HCT116 (cell line): ENCODE measurements at regions not wholly inside any gene's neighbourhood (a gene's known extent, or its start where the extent isn't known, plus 50 kb on each side); places are given as distances from the start of the nearest gene placed in this dataset.

ENCODE experiments used
- CBX3 ChIP-seq: IDR thresholded peaks from 2 replicates; pipeline ENCODE4 v1.6.1; 2012; ENCODE audit warnings: low read depth
- EZH2 ChIP-seq: fragments of 200-600 bp; sonication (generic); IDR thresholded peaks from 2 replicates; pipeline ENCODE4 v1.6.1; 2017; ENCODE audit warnings: antibody characterized with exemption, mixed run types
- FOSL1 ChIP-seq: IDR thresholded peaks from 2 replicates; pipeline ENCODE4 v1.6.1; 2012; ENCODE audit warnings: low read depth
- POLR2A ChIP-seq: IDR thresholded peaks from 2 replicates; pipeline ENCODE4 v1.7.0; 2011; ENCODE audit warnings: borderline replicate concordance; ENCODE audit not compliant: insufficient read depth, insufficient read length; ENCODE audit errors: extremely low read depth
- RAD21 ChIP-seq: IDR thresholded peaks from 2 replicates; pipeline ENCODE4 v1.6.1; 2012; ENCODE audit warnings: low read depth, mild to moderate bottlenecking
- SP1 ChIP-seq: IDR thresholded peaks from 2 replicates; pipeline ENCODE4 v1.6.1; 2012; ENCODE audit warnings: low read depth
- YY1 ChIP-seq: IDR thresholded peaks from 2 replicates; pipeline ENCODE4 v1.6.1; 2011; ENCODE audit warnings: low read length, low read depth, moderate library complexity, mild to moderate bottlenecking; ENCODE audit not compliant: insufficient replicate concordance; ENCODE audit errors: extremely low read depth
- TF ChIP-seq, protein P1 (sequence below), 3 experiments: fragments of 200-600 bp in 1 of 3; sonication (generic) in 1 of 3; IDR thresholded peaks in 2 of 3; conservative IDR thresholded peaks in 1 of 3; 2 replicates each; pipeline ENCODE4 v1.5.1; 2012 to 2017; ENCODE audit warnings: low read depth in 2 of 3, low read length in 2 of 3, antibody characterized with exemption in 1 of 3, borderline replicate concordance in 1 of 3, control low read depth in 1 of 3, mild to moderate bottlenecking in 1 of 3, mixed read lengths in 1 of 3, mixed run types in 1 of 3, moderate library complexity in 1 of 3; ENCODE audit not compliant: insufficient read depth in 1 of 3

- TF ChIP-seq FOSL1 (no peak), EZH2 (no peak), SP1 (no peak), POLR2A (no peak), CBX3 (no peak), YY1 (no peak), RAD21 (no peak)
- TF ChIP-seq, protein P1, sequence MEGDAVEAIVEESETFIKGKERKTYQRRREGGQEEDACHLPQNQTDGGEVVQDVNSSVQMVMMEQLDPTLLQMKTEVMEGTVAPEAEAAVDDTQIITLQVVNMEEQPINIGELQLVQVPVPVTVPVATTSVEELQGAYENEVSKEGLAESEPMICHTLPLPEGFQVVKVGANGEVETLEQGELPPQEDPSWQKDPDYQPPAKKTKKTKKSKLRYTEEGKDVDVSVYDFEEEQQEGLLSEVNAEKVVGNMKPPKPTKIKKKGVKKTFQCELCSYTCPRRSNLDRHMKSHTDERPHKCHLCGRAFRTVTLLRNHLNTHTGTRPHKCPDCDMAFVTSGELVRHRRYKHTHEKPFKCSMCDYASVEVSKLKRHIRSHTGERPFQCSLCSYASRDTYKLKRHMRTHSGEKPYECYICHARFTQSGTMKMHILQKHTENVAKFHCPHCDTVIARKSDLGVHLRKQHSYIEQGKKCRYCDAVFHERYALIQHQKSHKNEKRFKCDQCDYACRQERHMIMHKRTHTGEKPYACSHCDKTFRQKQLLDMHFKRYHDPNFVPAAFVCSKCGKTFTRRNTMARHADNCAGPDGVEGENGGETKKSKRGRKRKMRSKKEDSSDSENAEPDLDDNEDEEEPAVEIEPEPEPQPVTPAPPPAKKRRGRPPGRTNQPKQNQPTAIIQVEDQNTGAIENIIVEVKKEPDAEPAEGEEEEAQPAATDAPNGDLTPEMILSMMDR (IDR thresholded peaks at IDR 0.05 in 2 of 3, conservative IDR thresholded peaks at IDR 0.05 in 1 of 3; ENCODE audit: borderline replicate concordance in 1 of 3, insufficient read depth in 1 of 3, low read depth in 2 of 3, low read length in 2 of 3), result no peak
Observed at GRCh38 chr6:144722154-144722737, 437.1 kb downstream of the UTRN start.
